Calu3 (cell line): ENCODE measurements at regions not wholly inside any gene's neighbourhood (a gene's known extent, or its start where the extent isn't known, plus 50 kb on each side); places are given as distances from the start of the nearest gene placed in this dataset.

Source experiments
- BruUV-seq: library from RNA; stranded (reverse); fragments of 400-500 nt; replicated peaks from 2 replicates; lab custom pipeline; 2021; lab: Mats Ljungman, UMichigan
- CTCF ChIA-PET: fragments of 300-600 bp; sonication (Branson Sonifier 250); formaldehyde crosslinking; loops from one replicate; lab custom pipeline; 2022; ENCODE audit warnings: antibody characterized with exemption; lab: Charles Lee
- DNase-seq: peaks from one replicate; pipeline ENCODE4 v3.0.0; 2022
- H3K27ac Mint-ChIP-seq: one replicate; pipeline ENCODE4 v1.8.0; 2022; ENCODE audit warnings: mixed read lengths; ENCODE audit not compliant: unreplicated experiment
- H3K27me3 Mint-ChIP-seq: one replicate; pipeline ENCODE4 v1.8.0; 2022; ENCODE audit warnings: mixed read lengths; ENCODE audit not compliant: unreplicated experiment
- H3K36me3 Mint-ChIP-seq: one replicate; pipeline ENCODE4 v1.8.0; 2022; ENCODE audit warnings: mild to moderate bottlenecking, moderate library complexity, mixed read lengths; ENCODE audit not compliant: insufficient read depth, unreplicated experiment
- H3K4me1 Mint-ChIP-seq: one replicate; pipeline ENCODE4 v1.8.0; 2022; ENCODE audit warnings: mild to moderate bottlenecking, low read depth, mixed read lengths; ENCODE audit not compliant: unreplicated experiment
- H3K4me3 Mint-ChIP-seq: one replicate; pipeline ENCODE4 v1.8.0; 2022; ENCODE audit warnings: mild to moderate bottlenecking, low read depth, moderate library complexity, mixed read lengths; ENCODE audit not compliant: unreplicated experiment
- H3K9me3 Mint-ChIP-seq: one replicate; pipeline ENCODE4 v1.8.0; 2022; ENCODE audit warnings: low read depth, mixed read lengths; ENCODE audit not compliant: unreplicated experiment
- CTCF ChIP-seq: fragments of 200-600 bp; IDR thresholded peaks from one replicate; pipeline ENCODE4 v1.8.0; 2022; ENCODE audit warnings: antibody characterized with exemption; ENCODE audit not compliant: unreplicated experiment
- intact Hi-C: fragments of 100-400 bp; cut with micrococcal nuclease; formaldehyde crosslinking; loops from one replicate; pipeline ENCODE4 v1.10.0; 2022; ENCODE audit not compliant: unreplicated experiment

- TF ChIP-seq CTCF = no peak
- H3K27ac Mint-ChIP-seq = no peak overlapping the region
- peaks cover 3% of the 10 kb centered on the region for H3K9me3 Mint-ChIP-seq
- peaks cover 8% of the 10 kb centered on the region for H3K4me1 Mint-ChIP-seq
- DNase-seq = no peak
- H3K4me3 Mint-ChIP-seq = no peak overlapping the region
- H3K27me3 Mint-ChIP-seq = peaks cover 81% of the 10 kb centered on the region
- no TSS peak for BruUV-seq
- intact Hi-C loops = no loop called here
- CTCF ChIA-PET = interaction anchor here (0.6 to 0.8 kb wide), 2 partner anchors 68 to 250 kb away, joined by 3 read pairs; no protein-coding TSS in a partner anchor
- peaks cover 5% of the 10 kb centered on the region for H3K36me3 Mint-ChIP-seq
Measured at GRCh38 chr1:25099343-25099951, 132.9 kb downstream of the SYF2 start.

- H3K4me1 Mint-ChIP-seq = peaks cover 8% of the 10 kb centered on the region
- H3K27me3 Mint-ChIP-seq = peaks cover 81% of the 10 kb centered on the region
- BruUV-seq = no TSS peak
- no peak overlapping the region for H3K27ac Mint-ChIP-seq
- CTCF ChIA-PET = no interaction called here
- H3K36me3 Mint-ChIP-seq = peaks cover 5% of the 10 kb centered on the region
- H3K9me3 Mint-ChIP-seq = peaks cover 3% of the 10 kb centered on the region
- TF ChIP-seq CTCF = no peak
- intact Hi-C loops = no loop called here
- H3K4me3 Mint-ChIP-seq = no peak overlapping the region
- no peak for DNase-seq
Measured at GRCh38 chr1:25098717-25099116, 133.6 kb downstream of the SYF2 start.

GRCh38 chr1:25096307-25097150 is 135.8 kb downstream of the SYF2 start:
- no peak for TF ChIP-seq CTCF
- Mint-ChIP-seq H3K9me3 (peaks cover 3% of the 10 kb centered on the region), H3K27ac (no peak overlapping the region), H3K27me3 (peaks cover 77% of the 10 kb centered on the region), H3K4me1 (peaks cover 8% of the 10 kb centered on the region), H3K4me3 (no peak overlapping the region), H3K36me3 (peaks cover under 1% of the 10 kb centered on the region)
- intact Hi-C loops = no loop called here
- BruUV-seq = no TSS peak
- DNase-seq = no peak
- CTCF ChIA-PET = no interaction called here

- Mint-ChIP-seq H3K9me3 (peaks cover 3% of the 10 kb centered on the region), H3K27me3 (peaks cover 85% of the 10 kb centered on the region), H3K36me3 (no peaks in the 10 kb centered on the region), H3K4me1 (peaks cover 8% of the 10 kb centered on the region), H3K27ac (no peak overlapping the region), H3K4me3 (no peak overlapping the region)
- no TSS peak for BruUV-seq
- no peak for DNase-seq
- CTCF ChIA-PET = no interaction called here
- no peak for TF ChIP-seq CTCF
- intact Hi-C loops = no loop called here
Measured at GRCh38 chr1:25095635-25096200, 136.6 kb downstream of the SYF2 start.
